ENCODE measurements at regions not wholly inside any gene's neighbourhood (a gene's known extent, or its start where the extent isn't known, plus 50 kb on each side); places are given as distances from the start of the nearest gene placed in this dataset.

GRCh38 chr6:137783710-137784109, 83.3 kb upstream of the TNFAIP3 start:
- no peak overlapping the region for H3K27ac ChIP-seq (replicated peaks)
- intact Hi-C loops (cut with micrococcal nuclease) = no loop called here
- TF ChIP-seq, protein P1, sequence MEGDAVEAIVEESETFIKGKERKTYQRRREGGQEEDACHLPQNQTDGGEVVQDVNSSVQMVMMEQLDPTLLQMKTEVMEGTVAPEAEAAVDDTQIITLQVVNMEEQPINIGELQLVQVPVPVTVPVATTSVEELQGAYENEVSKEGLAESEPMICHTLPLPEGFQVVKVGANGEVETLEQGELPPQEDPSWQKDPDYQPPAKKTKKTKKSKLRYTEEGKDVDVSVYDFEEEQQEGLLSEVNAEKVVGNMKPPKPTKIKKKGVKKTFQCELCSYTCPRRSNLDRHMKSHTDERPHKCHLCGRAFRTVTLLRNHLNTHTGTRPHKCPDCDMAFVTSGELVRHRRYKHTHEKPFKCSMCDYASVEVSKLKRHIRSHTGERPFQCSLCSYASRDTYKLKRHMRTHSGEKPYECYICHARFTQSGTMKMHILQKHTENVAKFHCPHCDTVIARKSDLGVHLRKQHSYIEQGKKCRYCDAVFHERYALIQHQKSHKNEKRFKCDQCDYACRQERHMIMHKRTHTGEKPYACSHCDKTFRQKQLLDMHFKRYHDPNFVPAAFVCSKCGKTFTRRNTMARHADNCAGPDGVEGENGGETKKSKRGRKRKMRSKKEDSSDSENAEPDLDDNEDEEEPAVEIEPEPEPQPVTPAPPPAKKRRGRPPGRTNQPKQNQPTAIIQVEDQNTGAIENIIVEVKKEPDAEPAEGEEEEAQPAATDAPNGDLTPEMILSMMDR (IDR thresholded peaks at IDR 0.05; ENCODE audit: borderline replicate concordance) = no peak
- peaks cover 8% of the 10 kb centered on the region for H3K4me1 ChIP-seq
- no peak for DNase-seq
- no peaks in the 10 kb centered on the region for H3K9me3 ChIP-seq (replicated peaks)
- H3K27me3 ChIP-seq (ENCODE audit: low read depth) = no peaks in the 10 kb centered on the region
- H3K4me3 ChIP-seq = no peak overlapping the region
- H3K36me3 ChIP-seq = no peaks in the 10 kb centered on the region

DNA sequence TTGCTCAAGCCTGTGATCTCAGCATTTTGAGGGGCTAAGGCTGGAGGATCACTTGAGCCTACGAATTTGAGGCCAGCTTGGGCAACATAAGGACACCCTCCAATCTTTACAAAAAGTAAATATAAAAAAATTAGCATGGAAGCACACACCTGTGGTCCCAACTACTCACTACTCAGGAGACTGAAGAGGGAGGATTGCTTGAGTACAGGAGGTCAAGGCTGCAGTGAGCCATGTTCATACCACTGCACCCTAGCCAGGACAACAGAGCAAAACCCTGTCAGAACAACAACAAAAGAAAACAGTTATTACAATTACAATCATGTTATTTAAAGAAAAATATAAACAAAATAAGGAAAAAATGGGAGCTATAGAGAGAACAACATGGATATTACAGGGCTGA, 82.5 kb upstream of the TNFAIP3 start:
- Histone ChIP-seq H3K36me3 (no peaks in the 10 kb centered on the region), H3K27ac (replicated peaks) (no peak overlapping the region), H3K27me3 (ENCODE audit: low read depth) (no peaks in the 10 kb centered on the region), H3K4me3 (no peak overlapping the region), H3K4me1 (peaks cover 8% of the 10 kb centered on the region), H3K9me3 (replicated peaks) (no peaks in the 10 kb centered on the region)
- no peak for DNase-seq
- TF ChIP-seq, protein P1 (IDR thresholded peaks at IDR 0.05; ENCODE audit: borderline replicate concordance) = no peak
- intact Hi-C loops (cut with micrococcal nuclease) = no loop called here

GRCh38 chr6:137787016-137787415, 80.0 kb upstream of the TNFAIP3 start:
- TF ChIP-seq, protein P1 (IDR thresholded peaks at IDR 0.05; ENCODE audit: borderline replicate concordance) = no peak
- Histone ChIP-seq H3K27me3 (ENCODE audit: low read depth) (no peaks in the 10 kb centered on the region), H3K4me1 (peaks cover 9% of the 10 kb centered on the region), H3K36me3 (no peaks in the 10 kb centered on the region), H3K4me3 (no peak overlapping the region), H3K9me3 (replicated peaks) (no peaks in the 10 kb centered on the region), H3K27ac (replicated peaks) (no peak overlapping the region)
- DNase-seq = no peak
- intact Hi-C loops (cut with micrococcal nuclease) = no loop called here

GRCh38 chr6:137788248-137788647, 78.8 kb upstream of the TNFAIP3 start:
- Histone ChIP-seq H3K4me1 (peaks cover 9% of the 10 kb centered on the region), H3K4me3 (no peak overlapping the region), H3K9me3 (replicated peaks) (no peaks in the 10 kb centered on the region), H3K36me3 (no peaks in the 10 kb centered on the region), H3K27me3 (ENCODE audit: low read depth) (no peaks in the 10 kb centered on the region), H3K27ac (replicated peaks) (no peak overlapping the region)
- no peak for DNase-seq
- intact Hi-C loops (cut with micrococcal nuclease) = no loop called here
- TF ChIP-seq, protein P1 (IDR thresholded peaks at IDR 0.05; ENCODE audit: borderline replicate concordance) = no peak

DNA sequence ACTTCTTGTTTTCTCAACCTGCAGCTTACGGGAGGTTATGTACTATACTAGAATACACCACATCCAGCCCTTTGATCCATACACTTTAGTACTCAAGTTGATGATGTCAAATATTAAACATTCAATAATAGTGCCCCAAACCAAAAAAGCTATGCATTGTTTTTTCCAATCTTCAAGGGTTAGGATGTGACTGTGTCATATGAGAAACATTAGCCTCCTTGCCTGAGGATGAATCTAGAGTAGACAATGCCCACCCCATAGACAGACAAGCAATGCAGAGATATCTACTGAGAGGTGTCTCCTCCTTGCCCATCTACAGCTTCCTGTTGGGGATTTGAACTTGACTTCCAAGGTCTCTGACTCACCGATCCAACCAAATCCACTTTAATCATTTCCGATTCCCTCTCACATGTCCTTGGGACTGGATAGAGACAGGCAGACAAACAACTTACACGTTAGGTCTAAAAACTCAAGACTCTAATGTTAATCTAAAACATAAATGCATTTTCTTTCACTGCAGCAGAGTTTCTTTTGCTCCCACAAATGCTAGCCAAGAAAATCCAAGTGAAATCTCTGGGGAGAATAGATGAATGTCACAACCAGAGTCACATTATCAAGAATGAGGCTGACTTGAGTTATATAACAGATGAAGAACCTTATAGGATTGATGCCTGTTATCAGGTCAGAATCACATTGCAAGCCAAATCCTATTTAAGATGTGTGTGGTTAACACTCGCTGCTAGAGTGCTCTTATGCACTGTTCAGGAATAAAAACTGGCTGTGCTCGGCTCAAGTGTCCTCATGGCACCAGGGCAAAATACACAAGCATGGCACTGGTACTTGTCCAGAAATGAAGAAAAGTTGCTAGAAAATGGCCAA, 75.5 kb upstream of the TNFAIP3 start:
- H3K27ac ChIP-seq (replicated peaks) = peak overlapping the region; percentile 30
- intact Hi-C loops (cut with micrococcal nuclease) = no loop called here
- no peaks in the 10 kb centered on the region for H3K36me3 ChIP-seq
- H3K4me3 ChIP-seq = no peak overlapping the region
- no peak for DNase-seq
- H3K4me1 ChIP-seq = peaks cover 9% of the 10 kb centered on the region
- no peaks in the 10 kb centered on the region for H3K9me3 ChIP-seq (replicated peaks)
- TF ChIP-seq, protein P1 (IDR thresholded peaks at IDR 0.05; ENCODE audit: borderline replicate concordance) = no peak
- H3K27me3 ChIP-seq (ENCODE audit: low read depth) = no peaks in the 10 kb centered on the region

All from left ventricle myocardium inferior (tissue), 1 donor.